AG09309 (cell line): ENCODE measurements at regions not wholly inside any gene's neighbourhood (a gene's known extent, or its start where the extent isn't known, plus 50 kb on each side); places are given as distances from the start of the nearest gene placed in this dataset.

Experiments used
- DNase-seq: peaks from one replicate; pipeline ENCODE4 v3.0.0-alpha.2; 2010; ENCODE audit warnings: low read depth
- H3K4me3 ChIP-seq: 2 replicates; pipeline ENCODE4 v1.5.1; 2011; ENCODE audit warnings: mild to moderate bottlenecking, low read depth, low read length, moderate library complexity; ENCODE audit not compliant: control insufficient read depth
- CTCF ChIP-seq: IDR thresholded peaks from 2 replicates; pipeline ENCODE4 v1.5.1; 2011; ENCODE audit warnings: mild to moderate bottlenecking, low read depth, low read length, inconsistent platforms; ENCODE audit not compliant: insufficient read depth, control insufficient read depth; ENCODE audit errors: missing control alignments

- DNase-seq: no peak
- no peak overlapping the region for H3K4me3 ChIP-seq
- TF ChIP-seq CTCF: no peak
These were observed 554.1 kb downstream of the MAT2B start for GRCh38 chr5:164059471-164059870.

GRCh38 chr5:164060786-164061355 lies 555.5 kb downstream of the MAT2B start:
- H3K4me3 ChIP-seq: no peak overlapping the region
- no peak for TF ChIP-seq CTCF
- DNase-seq: no peak

GRCh38 chr5:164062304-164062703 lies 556.9 kb downstream of the MAT2B start:
- H3K4me3 ChIP-seq: no peak overlapping the region
- DNase-seq: no peak
- TF ChIP-seq CTCF: no peak

- H3K4me3 ChIP-seq: no peak overlapping the region
- TF ChIP-seq CTCF: no peak
- no peak for DNase-seq
These were observed 559.8 kb downstream of the MAT2B start for GRCh38 chr5:164065266-164065665.

GRCh38 chr5:164071671-164072070 lies 566.3 kb downstream of the MAT2B start:
- no peak for TF ChIP-seq CTCF
- no peak overlapping the region for H3K4me3 ChIP-seq
- DNase-seq: no peak

GRCh38 chr5:164073081-164073480 lies 567.7 kb downstream of the MAT2B start:
- no peak overlapping the region for H3K4me3 ChIP-seq
- DNase-seq: no peak
- no peak for TF ChIP-seq CTCF

GRCh38 chr5:164076556-164076955 lies 571.1 kb downstream of the MAT2B start:
- TF ChIP-seq CTCF: no peak
- no peak for DNase-seq
- no peak overlapping the region for H3K4me3 ChIP-seq
